K562 (cell line): ENCODE measurements at regions not wholly inside any gene's neighbourhood (a gene's known extent, or its start where the extent isn't known, plus 50 kb on each side); places are given as distances from the start of the nearest gene placed in this dataset.

Source experiments
- HOXB6 ChIP-seq: fragments of 250-450 bp; sonication (Bioruptor Pico); IDR thresholded peaks from 2 replicates; pipeline ENCODE4 v1.5.1; 2022; ENCODE audit warnings: mild to moderate bottlenecking, borderline replicate concordance
- NBN ChIP-seq: fragments of 450-650 bp; IDR thresholded peaks from 2 replicates; pipeline ENCODE4 v1.6.1; 2016; ENCODE audit warnings: low read depth, mild to moderate bottlenecking
- SP1 ChIP-seq: sonication (generic); formaldehyde crosslinking; IDR thresholded peaks from 2 replicates; pipeline ENCODE4 v1.8.1; 2022; ENCODE audit warnings: mild to moderate bottlenecking, missing genetic modification reagents
- TEAD4 ChIP-seq, 2 experiments: sonication (generic) in 1 of 2; formaldehyde crosslinking in 1 of 2; IDR thresholded peaks; 2 replicates each; pipeline versions ENCODE4 v1.6.1 to v1.8.0; 2012 to 2022; ENCODE audit warnings: borderline replicate concordance in 1 of 2, inconsistent platforms in 1 of 2, low read length in 1 of 2, mild to moderate bottlenecking in 1 of 2, missing genetic modification reagents in 1 of 2
- TF ChIP-seq, protein P1 (sequence below), 2 experiments: fragments of 450-650 bp; formaldehyde crosslinking in 1 of 2; IDR thresholded peaks; 2 replicates each; pipeline versions ENCODE4 v1.4.0 to v1.6.1; 2014 to 2020; ENCODE audit warnings: mild to moderate bottlenecking in 2 of 2, borderline replicate concordance in 1 of 2, low read depth in 1 of 2
- TF ChIP-seq, protein P2 (sequence below): sonication (generic); formaldehyde crosslinking; IDR thresholded peaks from 2 replicates; pipeline ENCODE4 v1.8.0; 2022; ENCODE audit warnings: mild to moderate bottlenecking, missing genetic modification reagents
- TF ChIP-seq, protein P3 (sequence below): fragments of 250-450 bp; sonication (Bioruptor Pico); IDR thresholded peaks from 2 replicates; pipeline ENCODE4 v1.4.0; 2020; ENCODE audit warnings: mild to moderate bottlenecking, moderate library complexity

DNA sequence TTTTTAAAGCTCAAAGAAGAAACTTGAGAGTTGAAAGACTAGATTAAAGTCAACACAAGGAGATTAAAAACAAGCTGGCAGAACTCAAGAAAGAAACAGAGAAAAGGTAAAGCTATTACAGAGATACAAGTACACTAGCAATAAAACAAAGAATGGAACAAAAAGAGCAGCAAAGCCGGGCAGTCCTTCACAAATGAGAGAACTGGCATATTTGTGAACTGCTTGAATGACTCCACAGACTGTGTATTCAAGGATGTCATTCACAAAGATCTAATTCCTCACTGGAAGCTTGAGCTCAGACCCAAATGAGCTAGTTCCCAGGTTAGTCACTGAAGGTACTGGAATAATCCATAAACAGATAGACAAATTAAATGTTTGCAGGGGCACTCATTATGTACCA, 318.0 kb downstream of the MYCN start:
- TF ChIP-seq TEAD4 (IDR thresholded peaks at IDR 0.05; ENCODE audit: low read length) (no peak), TEAD4 (CRISPR knock-in tag; IDR thresholded peaks at IDR 0.05; ENCODE audit: borderline replicate concordance) (no peak), NBN (no peak), HOXB6 (CRISPR knock-in tag) (no peak), SP1 (CRISPR knock-in tag) (no peak)
- TF ChIP-seq, protein P1, sequence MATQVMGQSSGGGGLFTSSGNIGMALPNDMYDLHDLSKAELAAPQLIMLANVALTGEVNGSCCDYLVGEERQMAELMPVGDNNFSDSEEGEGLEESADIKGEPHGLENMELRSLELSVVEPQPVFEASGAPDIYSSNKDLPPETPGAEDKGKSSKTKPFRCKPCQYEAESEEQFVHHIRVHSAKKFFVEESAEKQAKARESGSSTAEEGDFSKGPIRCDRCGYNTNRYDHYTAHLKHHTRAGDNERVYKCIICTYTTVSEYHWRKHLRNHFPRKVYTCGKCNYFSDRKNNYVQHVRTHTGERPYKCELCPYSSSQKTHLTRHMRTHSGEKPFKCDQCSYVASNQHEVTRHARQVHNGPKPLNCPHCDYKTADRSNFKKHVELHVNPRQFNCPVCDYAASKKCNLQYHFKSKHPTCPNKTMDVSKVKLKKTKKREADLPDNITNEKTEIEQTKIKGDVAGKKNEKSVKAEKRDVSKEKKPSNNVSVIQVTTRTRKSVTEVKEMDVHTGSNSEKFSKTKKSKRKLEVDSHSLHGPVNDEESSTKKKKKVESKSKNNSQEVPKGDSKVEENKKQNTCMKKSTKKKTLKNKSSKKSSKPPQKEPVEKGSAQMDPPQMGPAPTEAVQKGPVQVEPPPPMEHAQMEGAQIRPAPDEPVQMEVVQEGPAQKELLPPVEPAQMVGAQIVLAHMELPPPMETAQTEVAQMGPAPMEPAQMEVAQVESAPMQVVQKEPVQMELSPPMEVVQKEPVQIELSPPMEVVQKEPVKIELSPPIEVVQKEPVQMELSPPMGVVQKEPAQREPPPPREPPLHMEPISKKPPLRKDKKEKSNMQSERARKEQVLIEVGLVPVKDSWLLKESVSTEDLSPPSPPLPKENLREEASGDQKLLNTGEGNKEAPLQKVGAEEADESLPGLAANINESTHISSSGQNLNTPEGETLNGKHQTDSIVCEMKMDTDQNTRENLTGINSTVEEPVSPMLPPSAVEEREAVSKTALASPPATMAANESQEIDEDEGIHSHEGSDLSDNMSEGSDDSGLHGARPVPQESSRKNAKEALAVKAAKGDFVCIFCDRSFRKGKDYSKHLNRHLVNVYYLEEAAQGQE (IDR thresholded peaks at IDR 0.05; ENCODE audit: borderline replicate concordance), result no peak
- TF ChIP-seq, protein P1 (CRISPR knock-in tag; IDR thresholded peaks at IDR 0.05; ENCODE audit: low read depth), result no peak
- TF ChIP-seq, protein P2, sequence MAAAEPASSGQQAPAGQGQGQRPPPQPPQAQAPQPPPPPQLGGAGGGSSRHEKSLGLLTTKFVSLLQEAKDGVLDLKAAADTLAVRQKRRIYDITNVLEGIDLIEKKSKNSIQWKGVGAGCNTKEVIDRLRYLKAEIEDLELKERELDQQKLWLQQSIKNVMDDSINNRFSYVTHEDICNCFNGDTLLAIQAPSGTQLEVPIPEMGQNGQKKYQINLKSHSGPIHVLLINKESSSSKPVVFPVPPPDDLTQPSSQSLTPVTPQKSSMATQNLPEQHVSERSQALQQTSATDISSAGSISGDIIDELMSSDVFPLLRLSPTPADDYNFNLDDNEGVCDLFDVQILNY (CRISPR knock-in tag), result no peak
- TF ChIP-seq, protein P3, sequence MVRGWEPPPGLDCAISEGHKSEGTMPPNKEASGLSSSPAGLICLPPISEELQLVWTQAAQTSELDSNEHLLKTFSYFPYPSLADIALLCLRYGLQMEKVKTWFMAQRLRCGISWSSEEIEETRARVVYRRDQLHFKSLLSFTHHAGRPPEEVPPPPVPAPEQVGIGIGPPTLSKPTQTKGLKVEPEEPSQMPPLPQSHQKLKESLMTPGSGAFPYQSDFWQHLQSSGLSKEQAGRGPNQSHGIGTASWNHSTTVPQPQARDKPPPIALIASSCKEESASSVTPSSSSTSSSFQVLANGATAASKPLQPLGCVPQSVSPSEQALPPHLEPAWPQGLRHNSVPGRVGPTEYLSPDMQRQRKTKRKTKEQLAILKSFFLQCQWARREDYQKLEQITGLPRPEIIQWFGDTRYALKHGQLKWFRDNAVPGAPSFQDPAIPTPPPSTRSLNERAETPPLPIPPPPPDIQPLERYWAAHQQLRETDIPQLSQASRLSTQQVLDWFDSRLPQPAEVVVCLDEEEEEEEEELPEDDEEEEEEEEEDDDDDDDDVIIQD (CRISPR knock-in tag), result no peak
